Effector memory CD4-positive, alpha-beta T cell (primary cell): ENCODE measurements at regions not wholly inside any gene's neighbourhood (a gene's known extent, or its start where the extent isn't known, plus 50 kb on each side); places are given as distances from the start of the nearest gene placed in this dataset.

Source experiments
- DNase-seq, 3 donors: peaks; one replicate each; pipeline ENCODE4 v3.0.0-alpha.2; 2020
- H3K27ac ChIP-seq: 2 replicates; pipeline ENCODE4 v1.7.0; 2013; ENCODE audit warnings: mild to moderate bottlenecking, low read length, moderate library complexity; ENCODE audit not compliant: insufficient read depth, poor library complexity, severe bottlenecking
- H3K27me3 ChIP-seq: replicated peaks from 2 replicates; pipeline ENCODE4 v1.7.0; 2013; ENCODE audit warnings: mild to moderate bottlenecking, low read length; ENCODE audit not compliant: insufficient read depth, control insufficient read depth, poor library complexity, severe bottlenecking
- H3K36me3 ChIP-seq: 2 replicates; pipeline ENCODE4 v1.7.0; 2013; ENCODE audit warnings: mild to moderate bottlenecking, low read length, moderate library complexity; ENCODE audit not compliant: control insufficient read depth, insufficient read depth
- H3K4me1 ChIP-seq: 2 replicates; pipeline ENCODE4 v1.7.0; 2013; ENCODE audit warnings: low read length, mild to moderate bottlenecking; ENCODE audit not compliant: control insufficient read depth, insufficient read depth, poor library complexity, severe bottlenecking
- H3K4me3 ChIP-seq: 2 replicates; pipeline ENCODE4 v1.7.0; 2013; ENCODE audit warnings: low read length, low read depth, mild to moderate bottlenecking; ENCODE audit not compliant: insufficient read depth, poor library complexity, severe bottlenecking
- H3K9me3 ChIP-seq: 2 replicates; pipeline ENCODE4 v1.7.0; 2013; ENCODE audit warnings: mild to moderate bottlenecking, low read length, moderate library complexity; ENCODE audit not compliant: control insufficient read depth

DNA sequence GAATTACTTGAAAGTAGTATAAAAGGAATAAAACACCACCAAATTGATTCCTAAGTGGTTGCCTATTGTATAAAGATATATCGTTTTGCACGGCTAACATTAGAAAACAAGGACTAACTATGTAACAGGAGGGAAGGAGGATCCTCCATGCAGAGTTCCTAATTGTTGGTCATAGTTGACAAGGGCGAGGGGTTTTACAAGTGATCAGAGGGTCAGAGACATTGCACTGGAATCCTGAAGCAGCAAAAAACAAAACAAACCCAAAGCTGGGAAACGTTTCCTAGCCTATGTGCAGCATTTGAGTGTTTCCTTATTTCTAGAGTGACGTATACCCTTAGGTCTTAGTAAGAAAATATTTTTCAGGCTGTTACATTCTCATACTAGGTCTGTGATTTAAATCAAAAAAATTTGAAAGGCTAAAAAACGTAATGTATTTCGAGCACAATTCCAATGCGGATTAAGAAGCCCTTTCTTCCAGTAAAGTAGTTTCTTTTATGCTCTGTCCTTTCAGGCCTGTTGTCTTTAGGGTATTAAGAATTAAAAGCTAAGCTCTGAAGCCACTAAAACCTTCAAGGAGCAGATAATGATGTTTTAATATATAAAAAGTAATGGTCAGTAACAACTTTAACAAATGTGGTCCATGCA, 373.8 kb upstream of the MMS22L start:
- Histone ChIP-seq H3K36me3 (no peaks in the 10 kb centered on the region), H3K27me3 (no peaks in the 10 kb centered on the region), H3K4me3 (no peak overlapping the region), H3K27ac (no peak overlapping the region), H3K9me3 (no peaks in the 10 kb centered on the region), H3K4me1 (no peaks in the 10 kb centered on the region)
- no peak for DNase-seq

DNA sequence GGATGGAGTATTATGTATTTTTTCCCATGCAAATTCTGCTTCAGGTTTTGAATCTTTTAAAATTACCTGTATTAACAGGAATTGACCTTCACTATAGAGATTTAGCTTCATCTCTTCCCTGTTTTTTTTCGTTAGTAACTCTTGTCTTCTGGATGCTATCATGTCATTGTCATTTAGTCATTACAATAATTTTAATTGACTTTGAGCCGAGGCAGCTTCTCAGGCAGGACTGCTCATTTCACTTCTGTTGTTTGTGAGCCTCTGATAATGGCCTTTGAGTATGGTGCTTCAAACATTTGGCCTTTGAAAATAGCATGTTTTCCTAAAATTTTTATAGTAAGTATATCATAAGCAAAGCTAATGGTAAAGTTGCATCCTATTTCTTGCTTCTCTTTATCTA, 375.1 kb upstream of the MMS22L start:
- no peak overlapping the region for H3K27ac ChIP-seq
- no peaks in the 10 kb centered on the region for H3K27me3 ChIP-seq
- no peaks in the 10 kb centered on the region for H3K9me3 ChIP-seq
- H3K4me1 ChIP-seq, result no peaks in the 10 kb centered on the region
- no peaks in the 10 kb centered on the region for H3K36me3 ChIP-seq
- H3K4me3 ChIP-seq, result no peak overlapping the region
- no peak for DNase-seq

- Histone ChIP-seq H3K27ac (no peak overlapping the region), H3K9me3 (no peaks in the 10 kb centered on the region), H3K36me3 (no peaks in the 10 kb centered on the region), H3K4me3 (no peak overlapping the region), H3K4me1 (no peaks in the 10 kb centered on the region), H3K27me3 (no peaks in the 10 kb centered on the region)
- DNase-seq, result no peak
Observed at GRCh38 chr6:97663252-97663651, 380.2 kb upstream of the MMS22L start.

DNA sequence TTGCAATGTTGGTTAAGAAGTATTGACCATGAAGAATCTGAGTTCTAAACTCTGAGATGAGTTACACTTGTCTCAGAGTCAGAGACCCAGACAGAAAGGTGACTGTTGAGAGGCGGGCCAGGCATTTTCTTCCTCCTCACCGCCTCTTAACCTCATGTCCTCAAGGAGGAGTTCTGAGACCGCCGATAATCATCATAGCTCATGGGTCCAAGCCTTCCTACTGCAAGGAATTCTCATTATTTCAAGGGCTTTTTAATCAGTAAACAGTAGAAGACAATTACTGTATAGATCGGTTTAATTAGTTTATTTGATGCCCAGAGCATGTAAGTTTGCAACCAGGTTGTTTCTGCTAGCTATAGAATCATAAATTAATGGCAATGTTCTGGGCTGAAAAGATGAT, 382.4 kb upstream of the MMS22L start:
- Histone ChIP-seq H3K4me1 (no peaks in the 10 kb centered on the region), H3K4me3 (no peak overlapping the region), H3K27me3 (no peaks in the 10 kb centered on the region), H3K36me3 (no peaks in the 10 kb centered on the region), H3K9me3 (no peaks in the 10 kb centered on the region), H3K27ac (no peak overlapping the region)
- DNase-seq, result no peak

GRCh38 chr6:97666889-97667288, 383.9 kb upstream of the MMS22L start:
- H3K36me3 ChIP-seq, result no peaks in the 10 kb centered on the region
- H3K27ac ChIP-seq, result no peak overlapping the region
- DNase-seq, result no peak
- no peak overlapping the region for H3K4me3 ChIP-seq
- H3K27me3 ChIP-seq, result no peaks in the 10 kb centered on the region
- H3K4me1 ChIP-seq, result no peaks in the 10 kb centered on the region
- no peaks in the 10 kb centered on the region for H3K9me3 ChIP-seq

DNA sequence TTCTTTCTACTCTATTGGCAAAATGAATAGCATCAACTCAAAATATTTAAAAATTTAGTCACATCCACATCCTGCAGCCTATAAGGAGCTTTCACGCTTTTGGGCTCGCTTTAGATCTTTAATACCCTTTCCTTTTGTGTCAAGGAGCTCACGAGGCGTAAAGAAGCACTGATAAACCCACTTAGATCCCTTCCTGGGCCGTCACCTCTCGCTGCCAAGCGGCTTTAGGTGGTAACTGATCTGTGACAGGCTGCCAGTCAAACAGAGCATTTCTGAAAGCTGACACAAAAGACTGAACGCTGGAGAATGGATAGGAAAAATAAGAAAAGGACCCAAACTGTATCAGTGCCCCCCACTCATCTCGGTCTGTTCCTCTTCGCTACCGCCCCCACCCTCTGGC, 385.7 kb upstream of the MMS22L start:
- DNase-seq, result no peak
- H3K4me3 ChIP-seq, result no peak overlapping the region
- no peak overlapping the region for H3K27ac ChIP-seq
- H3K36me3 ChIP-seq, result no peaks in the 10 kb centered on the region
- H3K27me3 ChIP-seq, result no peaks in the 10 kb centered on the region
- H3K4me1 ChIP-seq, result no peaks in the 10 kb centered on the region
- H3K9me3 ChIP-seq, result no peaks in the 10 kb centered on the region

- no peak for DNase-seq
- Histone ChIP-seq H3K9me3 (no peaks in the 10 kb centered on the region), H3K27ac (no peak overlapping the region), H3K4me1 (no peaks in the 10 kb centered on the region), H3K4me3 (no peak overlapping the region), H3K27me3 (no peaks in the 10 kb centered on the region), H3K36me3 (no peaks in the 10 kb centered on the region)
Observed at GRCh38 chr6:97669191-97670031, 386.4 kb upstream of the MMS22L start.

- no peak for DNase-seq
- H3K4me3 ChIP-seq, result no peak overlapping the region
- no peak overlapping the region for H3K27ac ChIP-seq
- H3K27me3 ChIP-seq, result no peaks in the 10 kb centered on the region
- no peaks in the 10 kb centered on the region for H3K4me1 ChIP-seq
- no peaks in the 10 kb centered on the region for H3K9me3 ChIP-seq
- no peaks in the 10 kb centered on the region for H3K36me3 ChIP-seq
Observed at GRCh38 chr6:97674802-97675201, 391.8 kb upstream of the MMS22L start.

GRCh38 chr6:97677626-97678025, 394.6 kb upstream of the MMS22L start:
- Histone ChIP-seq H3K27me3 (no peaks in the 10 kb centered on the region), H3K27ac (no peak overlapping the region), H3K4me1 (no peaks in the 10 kb centered on the region), H3K4me3 (no peak overlapping the region), H3K36me3 (no peaks in the 10 kb centered on the region), H3K9me3 (no peaks in the 10 kb centered on the region)
- no peak for DNase-seq

GRCh38 chr6:97687916-97688315, 404.9 kb upstream of the MMS22L start:
- H3K4me3 ChIP-seq, result no peak overlapping the region
- H3K36me3 ChIP-seq, result no peaks in the 10 kb centered on the region
- H3K27me3 ChIP-seq, result no peaks in the 10 kb centered on the region
- no peak overlapping the region for H3K27ac ChIP-seq
- no peaks in the 10 kb centered on the region for H3K9me3 ChIP-seq
- no peaks in the 10 kb centered on the region for H3K4me1 ChIP-seq
- no peak for DNase-seq
